K562 (cell line): ENCODE measurements at regions not wholly inside any gene's neighbourhood (a gene's known extent, or its start where the extent isn't known, plus 50 kb on each side); places are given as distances from the start of the nearest gene placed in this dataset.

Experiments used
- ATAC-seq: fragments of 200-7000 bp; cut with Tn5 transposase; 3 replicates; pipeline ENCODE4 v1.9.1; 2020; ENCODE audit warnings: moderate library complexity
- BruUV-seq: library from RNA; stranded (reverse); fragments of 400-500 nt; replicated peaks from 2 replicates; lab custom pipeline; 2021; lab: Mats Ljungman, UMichigan
- CTCF ChIA-PET: fragments of 300-600 bp; formaldehyde crosslinking; extraction: SDS; loops from one replicate; lab custom pipeline; 2021; ENCODE audit warnings: low intra/inter-chr PET ratio; lab: Yijun Ruan, JAX
- POLR2A ChIA-PET: fragments of 300-600, 350-650 bp; sonication (Branson Sonifier 250); formaldehyde crosslinking; extraction: SDS; loops from one replicate; lab custom pipeline; 2021; ENCODE audit warnings: antibody characterized with exemption, inconsistent platforms; lab: Yijun Ruan, JAX
- DNase-seq, 4 experiments: peaks; one replicate each; pipeline versions ENCODE4 v3.0.0 to v3.0.0-alpha.2; 2011 to 2018; ENCODE audit warnings: low spot score in 3 of 4, mixed read lengths in 3 of 4; ENCODE audit errors: extremely low read depth in 1 of 4
- FAIRE-seq: peaks from 2 replicates; lab custom pipeline; 2011; peaks lifted over from hg19 to GRCh38; lab: Jason Lieb, UNC
- H2AFZ ChIP-seq: 2 replicates; pipeline ENCODE4 v1.6.0; 2011; ENCODE audit warnings: low read depth, low read length, control low read depth, inconsistent platforms
- H3K27ac ChIP-seq: fragments of 200-600 bp; 3 replicates; pipeline ENCODE4 v1.8.0; 2011; ENCODE audit warnings: low read depth, mild to moderate bottlenecking, control low read depth, inconsistent platforms, low read length, moderate library complexity, mixed read lengths; ENCODE audit errors: extremely low read depth
- H3K27me3 ChIP-seq, 2 experiments: fragments of 300-600 bp in 1 of 2; 2 replicates in 1 of 2; 3 replicates in 1 of 2; pipeline versions ENCODE4 v1.6.0 to v1.8.0; 2011; ENCODE audit warnings: inconsistent platforms in 2 of 2, low read length in 2 of 2, mild to moderate bottlenecking in 1 of 2, mixed read lengths in 1 of 2, moderate library complexity in 1 of 2; ENCODE audit not compliant: control insufficient read depth in 2 of 2, insufficient read depth in 2 of 2
- H3K36me3 ChIP-seq: fragments of 300-600 bp; 3 replicates; pipeline ENCODE4 v1.8.0; 2011; ENCODE audit warnings: mild to moderate bottlenecking, low read length, inconsistent platforms; ENCODE audit not compliant: control insufficient read depth, insufficient read depth
- H3K4me1 ChIP-seq, 2 experiments: fragments of 200-600 bp in 1 of 2; replicated peaks in 1 of 2; 2 replicates in 1 of 2; 3 replicates in 1 of 2; pipeline versions ENCODE4 v1.5.1 to v1.8.0; 2011; ENCODE audit warnings: inconsistent platforms in 2 of 2, low read length in 2 of 2, mild to moderate bottlenecking in 1 of 2, mixed read lengths in 1 of 2, moderate library complexity in 1 of 2; ENCODE audit not compliant: control insufficient read depth in 2 of 2, insufficient read depth in 2 of 2
- H3K4me2 ChIP-seq: 2 replicates; pipeline ENCODE4 v1.6.1; 2011; ENCODE audit warnings: low read length, control low read depth, inconsistent platforms, mixed read lengths; ENCODE audit not compliant: insufficient read depth
- H3K4me3 ChIP-seq: fragments of 200-600 bp; sonication (generic), shearing (Covaris generic); 2 replicates; pipeline ENCODE4 v1.5.1; 2016; ENCODE audit warnings: control low read depth, inconsistent platforms
- H3K79me2 ChIP-seq: fragments of 200-600 bp; 3 replicates; pipeline ENCODE4 v1.8.0; 2011; ENCODE audit warnings: low read length, inconsistent platforms; ENCODE audit not compliant: control insufficient read depth, insufficient read depth
- H3K9ac ChIP-seq, 2 experiments: 2 replicates each; pipeline versions ENCODE4 v1.6.0 to v1.6.1; 2011; ENCODE audit warnings: low read depth in 2 of 2, low read length in 2 of 2, control low read depth in 1 of 2, inconsistent platforms in 1 of 2, mild to moderate bottlenecking in 1 of 2, mixed read lengths in 1 of 2; ENCODE audit not compliant: insufficient read depth in 1 of 2
- H3K9me1 ChIP-seq: one replicate; pipeline ENCODE4 v1.6.0; 2011; ENCODE audit warnings: inconsistent platforms, mild to moderate bottlenecking, low read length, moderate library complexity; ENCODE audit not compliant: control insufficient read depth, insufficient read depth
- H3K9me3 ChIP-seq: replicated peaks from 2 replicates; pipeline ENCODE4 v1.5.1; 2011; ENCODE audit warnings: low read depth, low read length, inconsistent platforms; ENCODE audit not compliant: control insufficient read depth, insufficient read depth
- H4K20me1 ChIP-seq: replicated peaks from 2 replicates; pipeline ENCODE4 v1.6.1; 2011; ENCODE audit warnings: low read length, inconsistent platforms, mixed read lengths; ENCODE audit not compliant: control insufficient read depth, insufficient read depth
- ARID3B ChIP-seq: fragments of 250-450 bp; sonication (Bioruptor Pico); IDR thresholded peaks from 2 replicates; pipeline ENCODE4 v1.4.0; 2020; ENCODE audit warnings: borderline replicate concordance
- BCL6 ChIP-seq: fragments of 250-450 bp; sonication (Bioruptor Pico); IDR thresholded peaks from 2 replicates; pipeline ENCODE4 v1.4.0; 2020
- BHLHE40 ChIP-seq: IDR thresholded peaks from 2 replicates; pipeline ENCODE4 v1.6.1; 2011; ENCODE audit warnings: low read length, improper control_type of control experiment
- CREB5 ChIP-seq: fragments of 250-450 bp; sonication (Bioruptor Pico); IDR thresholded peaks from 2 replicates; pipeline ENCODE4 v1.5.0; 2020; ENCODE audit warnings: mild to moderate bottlenecking
- HBP1 ChIP-seq: fragments of 450-650 bp; formaldehyde crosslinking; IDR thresholded peaks from 2 replicates; pipeline ENCODE4 v1.4.0; 2022; ENCODE audit warnings: missing genetic modification characterization
- HNRNPLL ChIP-seq: fragments of 200-400 bp; formaldehyde crosslinking; IDR thresholded peaks from 2 replicates; pipeline ENCODE4 v1.6.1; 2017; ENCODE audit warnings: low read length, low read depth, mild to moderate bottlenecking; ENCODE audit not compliant: poor library complexity, severe bottlenecking
- PHB ChIP-seq: fragments of 250-450 bp; sonication (Bioruptor Pico); IDR thresholded peaks from 2 replicates; pipeline ENCODE4 v1.5.0; 2021
- RCOR1 ChIP-seq, 2 experiments: IDR thresholded peaks; 2 replicates each; pipeline ENCODE4 v1.6.1; 2012; ENCODE audit warnings: low read depth in 2 of 2, low read length in 2 of 2, borderline replicate concordance in 1 of 2, improper control_type of control experiment in 1 of 2
- RNF2 ChIP-seq: sonication (generic); IDR thresholded peaks from 2 replicates; pipeline ENCODE4 v1.6.1; 2016
- THRAP3 ChIP-seq: fragments of 450-650 bp; IDR thresholded peaks from 2 replicates; pipeline ENCODE4 v1.6.1; 2016; ENCODE audit warnings: mild to moderate bottlenecking, inconsistent platforms, borderline replicate concordance
- ZBTB1 ChIP-seq: sonication (generic); formaldehyde crosslinking; IDR thresholded peaks from 2 replicates; pipeline ENCODE4 v1.8.1; 2023; ENCODE audit warnings: missing genetic modification reagents, low read depth, mild to moderate bottlenecking, borderline replicate concordance
- ZNF445 ChIP-seq: fragments of 250-450 bp; sonication (Bioruptor Pico); IDR thresholded peaks from 2 replicates; pipeline ENCODE4 v1.4.0; 2020; ENCODE audit warnings: low read depth, mild to moderate bottlenecking, moderate library complexity
- ZNF707 ChIP-seq: fragments of 250-450 bp; sonication (Bioruptor Pico); conservative IDR thresholded peaks from 2 replicates; pipeline ENCODE4 v1.8.0; 2022; ENCODE audit warnings: inconsistent platforms, mild to moderate bottlenecking, moderate library complexity
- WGBS: fragments of 100-300 bp; shearing (Covaris generic); methylation state at CpG from one replicate; pipeline ENCODE4 v1.1.6; 2016; ENCODE audit warnings: low coverage, mixed read lengths; ENCODE audit not compliant: insufficient coverage; ENCODE audit errors: missing lambda C conversion rate; 5-methylcytosine and 5-hydroxymethylcytosine counted together
- in situ Hi-C: fragments of 300-500 bp; cut with MboI; formaldehyde crosslinking; loops from 4 replicates; pipeline ENCODE4 v1.15.0; 2018; ENCODE audit warnings: inconsistent platforms, mixed read lengths
- intact Hi-C: fragments of 100-400 bp; cut with micrococcal nuclease; formaldehyde crosslinking; loops from 2 replicates; pipeline ENCODE4 v1.14.2; 2022
- TF ChIP-seq, protein P1 (sequence below): fragments of 250-450 bp; sonication (Bioruptor Pico); IDR thresholded peaks from 2 replicates; pipeline ENCODE4 v1.9.0; 2021; ENCODE audit warnings: mild to moderate bottlenecking, inconsistent platforms
- TF ChIP-seq, protein P2 (sequence below): conservative IDR thresholded peaks from 2 replicates; pipeline ENCODE4 v1.6.1; 2011; ENCODE audit warnings: low read depth, mild to moderate bottlenecking, low read length; ENCODE audit not compliant: control insufficient read depth

DNA sequence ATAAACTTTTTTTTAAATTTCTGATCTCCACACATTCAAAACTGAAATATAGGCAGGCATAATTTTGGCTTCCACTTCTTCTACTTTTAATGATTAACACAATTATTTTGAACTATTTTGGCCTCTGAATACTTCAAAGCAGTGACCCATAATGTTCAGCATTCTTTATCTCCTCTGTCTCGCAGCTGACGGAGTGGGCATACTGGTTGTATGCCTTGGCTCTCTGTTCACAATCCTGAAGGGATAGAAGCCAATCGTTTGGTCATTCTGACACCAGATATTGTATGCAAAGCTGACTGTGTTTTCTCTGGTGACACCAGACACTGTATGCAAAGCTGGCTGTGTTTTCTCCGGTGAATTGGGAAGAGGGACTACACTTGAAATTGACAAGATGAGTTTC is 833.0 kb downstream of the EFNB2 start (continued):
- TF ChIP-seq ARID3B (CRISPR knock-in tag) = no peak
- TF ChIP-seq ZBTB1 (CRISPR knock-in tag) = no peak
- TF ChIP-seq, protein P1, sequence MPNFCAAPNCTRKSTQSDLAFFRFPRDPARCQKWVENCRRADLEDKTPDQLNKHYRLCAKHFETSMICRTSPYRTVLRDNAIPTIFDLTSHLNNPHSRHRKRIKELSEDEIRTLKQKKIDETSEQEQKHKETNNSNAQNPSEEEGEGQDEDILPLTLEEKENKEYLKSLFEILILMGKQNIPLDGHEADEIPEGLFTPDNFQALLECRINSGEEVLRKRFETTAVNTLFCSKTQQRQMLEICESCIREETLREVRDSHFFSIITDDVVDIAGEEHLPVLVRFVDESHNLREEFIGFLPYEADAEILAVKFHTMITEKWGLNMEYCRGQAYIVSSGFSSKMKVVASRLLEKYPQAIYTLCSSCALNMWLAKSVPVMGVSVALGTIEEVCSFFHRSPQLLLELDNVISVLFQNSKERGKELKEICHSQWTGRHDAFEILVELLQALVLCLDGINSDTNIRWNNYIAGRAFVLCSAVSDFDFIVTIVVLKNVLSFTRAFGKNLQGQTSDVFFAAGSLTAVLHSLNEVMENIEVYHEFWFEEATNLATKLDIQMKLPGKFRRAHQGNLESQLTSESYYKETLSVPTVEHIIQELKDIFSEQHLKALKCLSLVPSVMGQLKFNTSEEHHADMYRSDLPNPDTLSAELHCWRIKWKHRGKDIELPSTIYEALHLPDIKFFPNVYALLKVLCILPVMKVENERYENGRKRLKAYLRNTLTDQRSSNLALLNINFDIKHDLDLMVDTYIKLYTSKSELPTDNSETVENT (CRISPR knock-in tag) = no peak
- no peak for TF ChIP-seq THRAP3
- TF ChIP-seq RNF2 = no peak
- no peak for TF ChIP-seq RCOR1 (IDR thresholded peaks at IDR 0.05; ENCODE audit: borderline replicate concordance in 1 of 2, low read depth in 2 of 2, low read length in 2 of 2)
- TF ChIP-seq BCL6 (CRISPR knock-in tag) = no peak

DNA sequence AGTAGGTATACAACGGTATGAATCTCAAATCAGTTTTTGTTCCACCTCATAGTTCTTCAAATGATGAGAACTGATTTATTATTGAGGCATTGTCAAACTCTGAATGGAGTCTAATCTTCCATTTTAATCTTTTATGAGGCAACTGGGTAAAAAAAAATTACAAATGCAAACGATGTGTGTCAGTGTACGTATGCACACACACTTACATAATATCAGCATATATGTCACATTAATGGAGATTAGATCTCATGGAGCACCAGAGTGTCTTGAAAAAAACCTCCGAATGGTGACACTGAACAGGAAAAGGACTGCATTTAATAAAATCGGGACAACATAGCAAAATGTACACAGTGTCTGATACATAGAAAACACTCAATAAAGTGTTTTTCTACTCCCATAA is 842.7 kb downstream of the EFNB2 start:
- intact Hi-C loops = no loop called here
- Histone ChIP-seq H3K9me1 (no peaks in the 10 kb centered on the region), H3K4me1 (no peaks in the 10 kb centered on the region), H4K20me1 (no peaks in the 10 kb centered on the region), H3K79me2 (no peaks in the 10 kb centered on the region), H3K4me3 (no peak overlapping the region), H3K9ac (no peak overlapping the region), H3K27me3 (no peaks in the 10 kb centered on the region), H3K36me3 (no peaks in the 10 kb centered on the region), H3K9me3 (no peaks in the 10 kb centered on the region), H3K4me2 (no peak overlapping the region), H2AFZ (no peak overlapping the region), H3K27ac (no peak overlapping the region)
- ATAC-seq (no peak), FAIRE-seq (no peak), DNase-seq (no peak)
- CTCF ChIA-PET = no interaction called here
- no TSS peak for BruUV-seq
- POLR2A ChIA-PET = no interaction called here
- in situ Hi-C loops = no loop called here
- 3% methylated on average over 5 of the region's 5 CpGs for WGBS
- TF ChIP-seq ZNF707 (CRISPR knock-in tag) (no peak), BHLHE40 (no peak), ZNF445 (CRISPR knock-in tag) (no peak), PHB (CRISPR knock-in tag) (no peak), HBP1 (CRISPR knock-in tag) (no peak), HNRNPLL (no peak), CREB5 (no peak)
- TF ChIP-seq, protein P2, sequence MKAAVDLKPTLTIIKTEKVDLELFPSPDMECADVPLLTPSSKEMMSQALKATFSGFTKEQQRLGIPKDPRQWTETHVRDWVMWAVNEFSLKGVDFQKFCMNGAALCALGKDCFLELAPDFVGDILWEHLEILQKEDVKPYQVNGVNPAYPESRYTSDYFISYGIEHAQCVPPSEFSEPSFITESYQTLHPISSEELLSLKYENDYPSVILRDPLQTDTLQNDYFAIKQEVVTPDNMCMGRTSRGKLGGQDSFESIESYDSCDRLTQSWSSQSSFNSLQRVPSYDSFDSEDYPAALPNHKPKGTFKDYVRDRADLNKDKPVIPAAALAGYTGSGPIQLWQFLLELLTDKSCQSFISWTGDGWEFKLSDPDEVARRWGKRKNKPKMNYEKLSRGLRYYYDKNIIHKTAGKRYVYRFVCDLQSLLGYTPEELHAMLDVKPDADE = no peak
